ENCODE measurements at regions not wholly inside any gene's neighbourhood (a gene's known extent, or its start where the extent isn't known, plus 50 kb on each side); places are given as distances from the start of the nearest gene placed in this dataset.
"Not testable (repeated sequence)": the region's sequence is repeated elsewhere in the genome, so short reads cannot be mapped to it uniquely, and the experiment has no call there.

DNA sequence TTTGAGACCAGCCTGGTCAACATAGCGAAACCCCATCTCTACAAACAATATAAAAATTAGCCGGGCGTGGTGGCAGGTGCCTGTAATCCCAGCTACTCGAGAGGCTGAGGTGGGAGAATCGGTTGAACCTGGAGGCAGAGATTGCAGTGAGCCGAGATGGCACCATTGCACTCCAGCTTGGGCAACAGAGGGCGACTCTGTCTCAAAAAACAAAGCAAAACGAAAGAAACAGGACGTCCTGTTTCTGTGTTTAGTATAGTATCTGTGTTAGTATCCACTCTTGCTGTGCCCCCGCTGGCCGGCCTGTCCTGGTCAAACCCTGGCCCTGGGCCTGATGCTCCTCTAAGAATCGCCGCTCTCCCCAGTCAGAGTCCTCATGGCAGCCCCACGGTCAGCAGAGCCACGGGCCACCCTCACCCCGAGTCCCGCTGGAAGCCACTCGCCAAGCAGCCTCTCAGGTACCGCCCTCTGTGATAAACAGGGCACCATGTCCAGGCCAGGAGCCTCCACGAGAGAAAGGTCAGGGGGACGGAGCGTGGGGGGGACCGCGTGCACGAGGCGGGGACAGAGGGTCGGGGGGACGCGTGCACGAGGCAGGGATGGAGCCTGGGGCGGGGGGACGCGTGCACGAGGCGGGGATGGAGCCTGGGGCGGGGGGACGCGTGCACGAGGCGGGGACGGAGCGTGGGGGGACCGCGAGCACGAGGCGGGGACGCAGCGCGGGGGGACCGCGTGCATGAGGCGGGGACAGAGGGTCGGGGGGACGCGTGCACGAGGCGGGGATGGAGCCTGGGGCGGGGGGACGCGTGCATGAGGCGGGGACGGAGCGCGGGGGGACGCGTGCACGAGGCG, 384.5 kb downstream of the SMOC2 start:
- DNase-seq (ENCODE audit: low read depth): no peak

DNA sequence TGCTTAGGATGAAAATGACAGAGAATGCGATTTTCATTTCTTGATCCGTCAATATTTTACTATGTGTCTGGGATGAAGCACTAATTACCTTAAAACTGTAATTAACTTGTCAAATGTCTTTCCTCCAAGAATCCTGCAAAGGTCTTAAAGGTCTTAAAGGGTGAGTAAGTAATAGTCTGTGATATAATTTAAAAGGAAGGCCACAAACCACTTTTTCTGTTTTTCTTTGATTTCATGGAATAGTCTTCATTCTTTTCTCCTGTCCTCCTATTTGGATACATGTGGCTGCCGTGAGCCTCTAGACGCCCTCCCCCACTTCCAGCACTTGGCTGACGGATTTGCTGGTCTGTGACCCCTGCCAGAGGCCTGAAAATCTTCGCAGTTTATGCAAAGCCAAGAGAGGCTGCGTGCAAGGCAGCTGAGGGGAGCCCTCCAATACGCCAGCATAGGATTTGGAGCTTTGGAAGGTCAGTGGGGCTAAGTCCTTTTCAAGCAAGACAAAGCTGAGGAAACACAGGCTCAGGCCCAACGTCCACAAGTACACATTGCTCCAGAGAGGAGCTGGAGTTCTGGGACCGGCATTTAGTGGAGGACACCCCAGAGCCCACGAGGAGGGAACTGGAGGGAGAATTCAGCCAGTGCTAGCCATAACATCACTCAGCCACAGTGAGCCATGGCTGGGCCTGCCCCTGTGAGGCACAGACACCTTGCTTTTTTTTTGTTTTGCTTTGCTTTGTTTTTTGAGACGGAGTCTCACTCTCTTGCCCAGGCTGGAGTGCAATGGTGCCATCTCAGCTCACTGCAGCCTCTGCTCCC, 382.6 kb downstream of the SMOC2 start:
- no peak for DNase-seq (ENCODE audit: low read depth)

DNA sequence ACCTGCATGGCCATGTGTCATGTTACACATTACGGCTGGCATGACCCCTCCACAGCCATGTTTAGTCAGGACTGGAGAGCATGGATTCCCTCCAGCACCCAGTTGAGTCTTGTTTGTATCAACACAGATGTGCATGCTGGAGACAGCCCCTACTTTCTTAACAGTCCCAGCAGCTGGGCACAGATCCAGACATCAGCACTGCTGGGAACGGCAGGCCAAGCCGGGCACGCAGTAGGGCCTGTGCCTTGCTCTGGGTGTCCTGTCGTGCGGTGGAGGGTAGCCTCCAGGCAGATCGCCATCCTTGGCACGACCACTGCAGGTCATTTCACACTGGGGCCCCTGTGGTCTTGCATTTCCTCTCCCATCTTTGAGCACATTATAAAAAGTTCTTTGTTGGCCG, 381.4 kb downstream of the SMOC2 start:
- no peak for DNase-seq (ENCODE audit: low read depth)

- no peak for DNase-seq (ENCODE audit: low read depth)
Measured at GRCh38 chr6:168819546-168819945, 378.6 kb downstream of the SMOC2 start.

GRCh38 chr6:168817558-168818159, 376.7 kb downstream of the SMOC2 start:
- no peak for DNase-seq (ENCODE audit: low read depth)

DNA sequence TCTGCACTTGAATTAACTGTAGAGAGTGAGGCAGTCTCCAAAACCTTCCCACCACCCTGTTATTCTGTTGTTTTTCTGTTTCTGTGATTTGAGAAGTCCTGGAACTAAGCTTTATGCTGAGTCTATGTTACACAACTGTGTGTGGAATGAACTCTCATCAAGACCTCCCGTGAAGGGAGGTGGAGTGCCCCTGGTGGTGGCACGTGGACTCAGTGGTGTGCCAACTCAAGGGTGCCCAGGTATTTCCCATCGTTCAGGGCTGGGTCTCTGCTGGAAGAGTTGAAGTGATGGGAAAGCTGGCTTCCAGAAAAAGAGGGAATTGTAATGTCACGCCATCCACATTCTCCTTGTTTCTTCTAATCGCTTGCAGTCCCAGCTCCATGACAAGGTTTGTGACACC, 374.2 kb downstream of the SMOC2 start:
- DNase-seq (ENCODE audit: low read depth): no peak

GRCh38 chr6:168808232-168808631, 367.2 kb downstream of the SMOC2 start:
- no peak for DNase-seq (ENCODE audit: low read depth)

GRCh38 chr6:168804331-168804730, 363.3 kb downstream of the SMOC2 start:
- no peak for DNase-seq (ENCODE audit: low read depth)

DNA sequence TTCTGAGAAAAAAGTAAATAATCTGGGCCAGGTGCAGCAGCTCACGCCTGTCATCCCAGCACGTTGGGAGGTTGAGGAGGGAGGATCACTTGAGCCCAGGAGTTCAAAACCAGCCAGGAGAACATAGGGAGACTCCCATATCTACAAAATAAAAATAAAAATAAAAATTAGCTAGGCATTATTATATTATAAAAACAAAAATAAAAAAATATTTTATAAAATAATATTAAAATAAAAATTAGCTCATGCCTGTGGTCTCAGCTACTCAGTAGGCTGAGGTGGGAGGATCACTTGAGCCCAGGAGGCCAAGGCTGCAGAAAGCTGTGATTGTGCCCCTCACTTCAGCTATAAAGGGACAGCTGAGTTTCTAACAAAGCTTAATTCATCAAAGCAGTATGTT, 362.9 kb downstream of the SMOC2 start:
- DNase-seq (ENCODE audit: low read depth): no peak

- no peak for DNase-seq (ENCODE audit: low read depth)
Measured at GRCh38 chr6:168799067-168799466, 358.1 kb downstream of the SMOC2 start.

- DNase-seq (ENCODE audit: low read depth): no peak
Measured at GRCh38 chr6:168796106-168796505, 355.1 kb downstream of the SMOC2 start.

GRCh38 chr6:168795611-168796010, 354.6 kb downstream of the SMOC2 start:
- DNase-seq (ENCODE audit: low read depth): not testable (repeated sequence)

DNA sequence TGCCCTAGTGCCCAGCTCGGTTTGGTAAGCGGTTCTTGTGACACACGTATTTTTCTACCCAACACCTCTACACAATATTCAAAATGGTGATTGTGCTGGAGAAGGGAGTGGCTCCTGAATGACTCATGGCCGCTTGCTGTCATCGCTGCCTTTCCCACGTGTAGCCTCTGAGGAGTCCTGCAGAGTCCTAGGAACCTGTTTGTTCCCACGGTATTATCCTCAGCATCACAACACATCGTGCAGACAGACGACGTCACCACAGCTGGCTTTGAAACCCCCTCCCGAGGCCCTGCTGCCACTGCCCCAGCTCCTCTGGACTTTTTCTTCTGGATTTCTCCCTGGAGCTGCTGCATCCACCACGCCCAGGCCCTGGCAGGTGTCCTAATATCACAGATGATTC, 353.5 kb downstream of the SMOC2 start:
- DNase-seq (ENCODE audit: low read depth): no peak

- no peak for DNase-seq (ENCODE audit: low read depth)
Measured at GRCh38 chr6:168793649-168794048, 352.7 kb downstream of the SMOC2 start.

DNA sequence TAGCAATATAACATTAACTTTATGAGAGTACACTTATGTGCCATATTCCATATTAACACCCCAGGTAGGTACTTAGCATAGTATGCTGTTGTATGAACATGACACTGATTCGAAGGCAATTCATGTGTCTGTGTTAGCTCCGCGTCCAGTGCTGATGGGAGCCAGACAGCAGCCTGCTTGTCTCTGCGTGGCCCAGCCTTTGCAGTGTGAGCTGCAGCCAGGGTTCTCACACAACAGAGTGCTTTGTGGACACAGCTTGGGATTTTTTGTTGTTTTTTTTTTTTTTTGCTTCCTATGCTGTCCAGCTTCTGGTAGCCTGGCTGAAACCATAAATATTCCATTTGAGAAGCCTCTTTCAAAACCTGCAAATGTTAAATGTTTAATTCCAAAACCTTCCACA, 350.9 kb downstream of the SMOC2 start:
- no peak for DNase-seq (ENCODE audit: low read depth)

GRCh38 chr6:168789699-168790098, 348.7 kb downstream of the SMOC2 start:
- DNase-seq (ENCODE audit: low read depth): no peak

- no peak for DNase-seq (ENCODE audit: low read depth)
Measured at GRCh38 chr6:168785720-168786511, 344.9 kb downstream of the SMOC2 start.

GRCh38 chr6:168784426-168784825, 343.4 kb downstream of the SMOC2 start:
- no peak for DNase-seq (ENCODE audit: low read depth)

DNA sequence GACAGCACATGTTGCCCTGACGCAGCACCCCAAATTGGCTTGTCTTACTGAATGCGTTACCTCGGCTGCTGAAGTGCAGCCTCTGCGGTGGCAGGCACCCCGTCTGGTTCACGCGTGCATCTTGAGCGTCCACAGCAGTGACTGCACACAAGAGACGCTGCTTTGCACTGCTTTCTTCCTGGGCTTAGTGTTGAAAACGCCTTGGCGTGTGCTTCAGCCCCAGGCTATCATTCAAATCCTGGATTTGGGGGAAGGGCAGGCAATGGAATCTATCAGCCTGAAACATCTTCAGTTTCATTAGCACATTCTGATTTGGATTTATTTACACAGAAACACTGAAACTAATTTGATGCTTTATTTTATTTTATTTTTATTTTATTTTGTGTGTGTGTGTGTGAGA, 342.7 kb downstream of the SMOC2 start:
- DNase-seq (ENCODE audit: low read depth): no peak

DNA sequence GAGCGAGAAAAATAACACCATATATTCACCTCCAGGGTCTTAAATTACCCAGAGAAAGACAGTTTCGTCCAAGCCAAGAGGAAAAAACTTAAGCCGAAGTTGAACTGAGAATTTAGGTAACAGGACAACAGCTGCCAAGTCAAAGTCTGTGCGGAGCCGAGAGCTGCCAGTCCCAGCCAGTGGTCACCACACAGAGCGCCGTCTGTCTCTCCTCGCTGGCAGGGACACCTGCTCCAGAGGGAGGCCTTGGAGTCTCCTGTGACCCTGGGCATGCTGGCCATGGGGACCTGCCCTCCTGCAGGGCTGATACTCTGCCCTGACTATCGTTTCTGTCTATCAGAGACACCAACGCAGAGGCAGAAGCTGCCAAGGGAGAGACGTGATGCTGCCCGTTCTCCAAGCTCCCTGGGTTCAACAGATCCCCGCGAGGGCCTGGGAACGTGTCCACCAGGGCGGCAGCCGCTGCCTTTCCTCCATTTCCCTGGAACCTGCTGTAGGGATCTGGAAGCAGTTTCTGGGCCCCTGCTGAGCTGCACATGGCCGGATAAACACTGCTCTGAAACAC, 341.3 kb downstream of the SMOC2 start:
- no peak for DNase-seq (ENCODE audit: low read depth)

DNA sequence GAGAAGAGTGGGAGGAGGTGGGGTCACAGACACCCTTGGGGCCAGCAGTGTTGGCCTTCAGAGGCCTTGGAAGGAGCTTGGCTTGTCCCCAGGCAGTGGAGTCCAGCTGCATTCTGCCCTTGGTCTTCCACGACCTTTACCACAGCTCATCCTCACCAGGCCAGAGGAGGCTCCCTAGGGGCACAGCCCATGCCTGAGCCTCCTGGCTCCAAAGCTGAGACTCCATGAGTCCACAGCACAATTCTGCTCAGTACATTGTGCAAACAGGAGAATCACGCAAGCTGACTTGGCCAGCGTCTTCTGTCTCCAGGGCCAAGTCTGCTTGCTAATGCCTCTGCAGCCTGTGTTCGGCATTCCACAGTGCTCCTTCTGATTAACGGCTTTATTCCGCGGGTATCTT, 337.2 kb downstream of the SMOC2 start:
- DNase-seq (ENCODE audit: low read depth): no peak

- no peak for DNase-seq (ENCODE audit: low read depth)
Measured at GRCh38 chr6:168774381-168774780, 333.4 kb downstream of the SMOC2 start.

Measured in non-pigmented ciliary epithelial cell (primary cell).